ENCODE measurements at regions not wholly inside any gene's neighbourhood (a gene's known extent, or its start where the extent isn't known, plus 50 kb on each side); places are given as distances from the start of the nearest gene placed in this dataset.

DNA sequence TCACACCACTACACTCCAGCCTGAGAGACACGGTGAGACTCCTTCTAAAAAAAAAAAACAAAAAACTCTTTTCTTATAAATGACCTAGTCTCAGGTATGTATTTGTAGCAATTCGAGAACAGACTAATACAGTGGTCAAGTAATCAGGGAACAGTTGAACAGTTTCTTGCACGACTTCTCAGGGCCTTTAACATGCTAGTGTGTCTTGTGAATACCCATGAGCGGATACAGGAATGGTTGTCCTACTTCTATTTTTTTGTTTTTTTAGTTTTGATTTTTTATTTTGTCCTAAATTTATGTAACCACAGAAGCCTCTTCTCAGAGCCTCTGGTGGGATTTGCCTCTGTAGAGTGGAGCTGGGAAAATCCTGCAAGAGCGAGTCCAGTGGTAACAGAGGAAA lies 71.0 kb upstream of the NANOS1 start:
- TF ChIP-seq CTCF (optimal IDR thresholded peaks at IDR 0.05 in 1 of 3, IDR thresholded peaks at IDR 0.05 in 1 of 3, conservative IDR thresholded peaks at IDR 0.05 in 1 of 3; ENCODE audit: extremely low read depth in 1 of 3, insufficient read depth in 2 of 3, low read length in 3 of 3) (no peak), EZH2 (IDR thresholded peaks at IDR 0.05; ENCODE audit: low read length) (no peak)
- Histone ChIP-seq H3K9me1 (ENCODE audit: control insufficient read depth, extremely low read depth, insufficient read depth, low read length) (no peaks in the 10 kb centered on the region), H4K20me1 (ENCODE audit: control insufficient read depth, extremely low read depth, insufficient read depth, low read length) (no peaks in the 10 kb centered on the region), H3K4me3 (ENCODE audit: control insufficient read depth in 2 of 3, extremely low read depth in 1 of 3, insufficient read depth in 2 of 3, low read depth in 1 of 3, low read length in 3 of 3) (no peak overlapping the region), H3K4me2 (ENCODE audit: control insufficient read depth, extremely low read depth, insufficient read depth, low read depth, low read length) (no peak overlapping the region), H3K27me3 (ENCODE audit: control insufficient read depth, extremely low read depth, insufficient read depth, low read length) (no peaks in the 10 kb centered on the region), H3K36me3 (ENCODE audit: control insufficient read depth in 2 of 2, extremely low read depth in 1 of 2, insufficient read depth in 2 of 2, low read length in 2 of 2) (no peaks in the 10 kb centered on the region), H3K79me2 (ENCODE audit: control insufficient read depth, insufficient read depth, low read length) (no peaks in the 10 kb centered on the region), H3K4me1 (ENCODE audit: control insufficient read depth, extremely low read depth, insufficient read depth, low read length) (peaks cover 30% of the 10 kb centered on the region), H2AFZ (ENCODE audit: control insufficient read depth, low read length) (no peak overlapping the region), H3K27ac (ENCODE audit: control insufficient read depth, insufficient read depth, low read length) (no peak overlapping the region), H3K9me3 (ENCODE audit: control insufficient read depth, low read depth, low read length) (no peaks in the 10 kb centered on the region), H3K9ac (ENCODE audit: control insufficient read depth, extremely low read depth, insufficient read depth, low read length) (no peak overlapping the region)
- dilution Hi-C loops (cut with MboI; ENCODE audit: extremely low pct_ligation_motif_present, low sequenced_read_pairs), result no loop called here
- DNase-seq (ENCODE audit: low read depth, low spot score), result no peak
- FAIRE-seq, result no peak

GRCh38 chr10:118958984-118959925 lies 70.3 kb upstream of the NANOS1 start:
- Histone ChIP-seq H2AFZ (ENCODE audit: control insufficient read depth, low read length) (no peak overlapping the region), H3K4me1 (ENCODE audit: control insufficient read depth, extremely low read depth, insufficient read depth, low read length) (peaks cover 30% of the 10 kb centered on the region), H3K27me3 (ENCODE audit: control insufficient read depth, extremely low read depth, insufficient read depth, low read length) (no peaks in the 10 kb centered on the region), H3K9me1 (ENCODE audit: control insufficient read depth, extremely low read depth, insufficient read depth, low read length) (no peaks in the 10 kb centered on the region), H3K79me2 (ENCODE audit: control insufficient read depth, insufficient read depth, low read length) (no peaks in the 10 kb centered on the region), H4K20me1 (ENCODE audit: control insufficient read depth, extremely low read depth, insufficient read depth, low read length) (no peaks in the 10 kb centered on the region), H3K9me3 (ENCODE audit: control insufficient read depth, low read depth, low read length) (no peaks in the 10 kb centered on the region), H3K9ac (ENCODE audit: control insufficient read depth, extremely low read depth, insufficient read depth, low read length) (no peak overlapping the region), H3K27ac (ENCODE audit: control insufficient read depth, insufficient read depth, low read length) (no peak overlapping the region), H3K36me3 (ENCODE audit: control insufficient read depth in 2 of 2, extremely low read depth in 1 of 2, insufficient read depth in 2 of 2, low read length in 2 of 2) (no peaks in the 10 kb centered on the region), H3K4me2 (ENCODE audit: control insufficient read depth, extremely low read depth, insufficient read depth, low read depth, low read length) (peak overlapping the region; percentile 49), H3K4me3 (ENCODE audit: control insufficient read depth in 2 of 3, extremely low read depth in 1 of 3, insufficient read depth in 2 of 3, low read depth in 1 of 3, low read length in 3 of 3) (no peak overlapping the region)
- no peak for DNase-seq (ENCODE audit: low read depth, low spot score)
- dilution Hi-C loops (cut with MboI; ENCODE audit: extremely low pct_ligation_motif_present, low sequenced_read_pairs), result no loop called here
- peak; percentile 88 for FAIRE-seq
- TF ChIP-seq EZH2 (IDR thresholded peaks at IDR 0.05; ENCODE audit: low read length), result no peak

Measured in keratinocyte (primary cell).